ACC112 (cell line): ENCODE measurements at regions not wholly inside any gene's neighbourhood (a gene's known extent, or its start where the extent isn't known, plus 50 kb on each side); places are given as distances from the start of the nearest gene placed in this dataset.

ENCODE experiments used
- H2AFZ ChIP-seq: fragments of 200-600 bp; sonication (generic); one replicate; pipeline ENCODE4 v1.6.0; 2017; ENCODE audit warnings: antibody characterized with exemption, low read length; ENCODE audit not compliant: unreplicated experiment
- H3K27ac ChIP-seq: fragments of 200-600 bp; sonication (generic); 2 replicates; pipeline ENCODE4 v1.5.1; 2014; ENCODE audit warnings: low read depth, mild to moderate bottlenecking, antibody characterized with exemption, low read length, moderate library complexity
- H3K27me3 ChIP-seq: fragments of 200-600 bp; sonication (generic); 2 replicates; pipeline ENCODE4 v1.6.1; 2014; ENCODE audit warnings: mild to moderate bottlenecking, antibody characterized with exemption, low read length, moderate library complexity, mixed read lengths; ENCODE audit not compliant: insufficient read depth
- H3K36me3 ChIP-seq: fragments of 200-600 bp; sonication (generic); 2 replicates; pipeline ENCODE4 v1.6.1; 2016; ENCODE audit warnings: mild to moderate bottlenecking, antibody characterized with exemption, low read length, moderate library complexity, mixed read lengths; ENCODE audit not compliant: insufficient read depth
- H3K4me1 ChIP-seq: fragments of 200-600 bp; sonication (generic); one replicate; pipeline ENCODE4 v1.6.1; 2016; ENCODE audit warnings: low read length, mixed read lengths; ENCODE audit not compliant: insufficient read depth, unreplicated experiment, control insufficient read depth
- H3K4me3 ChIP-seq: fragments of 200-600 bp; sonication (generic); 2 replicates; pipeline ENCODE4 v1.5.1; 2014; ENCODE audit warnings: mild to moderate bottlenecking, low read depth, low read length
- H3K79me2 ChIP-seq: fragments of 200-600 bp; sonication (generic); one replicate; pipeline ENCODE4 v1.6.0; 2016; ENCODE audit warnings: low read length; ENCODE audit not compliant: control insufficient read depth, unreplicated experiment, insufficient read depth

DNA sequence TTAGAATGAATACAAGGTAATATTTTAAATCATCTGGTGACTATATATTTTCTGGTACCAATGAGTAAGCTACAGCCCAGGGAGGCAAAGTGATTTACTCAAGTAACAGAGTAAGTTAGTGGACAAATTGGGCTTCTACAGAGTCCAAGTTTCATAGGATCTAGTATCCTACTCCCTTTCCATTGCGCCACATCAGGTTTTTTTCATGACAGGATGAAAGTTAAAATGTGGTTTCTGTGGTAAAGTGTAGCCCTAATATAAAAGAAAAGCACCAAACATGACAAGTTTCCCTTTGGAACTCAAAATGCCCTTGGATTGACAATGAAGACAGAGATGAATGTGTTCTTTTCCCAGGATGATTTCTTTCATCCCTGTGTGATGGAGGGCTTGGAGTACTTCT, 350.8 kb upstream of the ZNF385D start:
- H3K4me1 ChIP-seq = no peaks in the 10 kb centered on the region
- no peaks in the 10 kb centered on the region for H3K36me3 ChIP-seq
- no peaks in the 10 kb centered on the region for H3K27me3 ChIP-seq
- no peaks in the 10 kb centered on the region for H3K79me2 ChIP-seq
- no peak overlapping the region for H2AFZ ChIP-seq
- no peak overlapping the region for H3K4me3 ChIP-seq
- no peak overlapping the region for H3K27ac ChIP-seq

- Histone ChIP-seq H3K4me1 (no peaks in the 10 kb centered on the region), H3K4me3 (no peak overlapping the region), H2AFZ (no peak overlapping the region), H3K27me3 (no peaks in the 10 kb centered on the region), H3K79me2 (no peaks in the 10 kb centered on the region), H3K36me3 (no peaks in the 10 kb centered on the region), H3K27ac (no peak overlapping the region)
Measured at GRCh38 chr3:22103423-22103822, 352.4 kb upstream of the ZNF385D start.

- Histone ChIP-seq H3K4me1 (no peaks in the 10 kb centered on the region), H3K27ac (no peak overlapping the region), H3K4me3 (no peak overlapping the region), H3K79me2 (no peaks in the 10 kb centered on the region), H3K27me3 (0 out of 2 replicates have a peak, but pooled peaks cover 3% of the 10 kb centered on the region), H3K36me3 (no peaks in the 10 kb centered on the region), H2AFZ (no peak overlapping the region)
Measured at GRCh38 chr3:22106213-22106896, 355.3 kb upstream of the ZNF385D start.

DNA sequence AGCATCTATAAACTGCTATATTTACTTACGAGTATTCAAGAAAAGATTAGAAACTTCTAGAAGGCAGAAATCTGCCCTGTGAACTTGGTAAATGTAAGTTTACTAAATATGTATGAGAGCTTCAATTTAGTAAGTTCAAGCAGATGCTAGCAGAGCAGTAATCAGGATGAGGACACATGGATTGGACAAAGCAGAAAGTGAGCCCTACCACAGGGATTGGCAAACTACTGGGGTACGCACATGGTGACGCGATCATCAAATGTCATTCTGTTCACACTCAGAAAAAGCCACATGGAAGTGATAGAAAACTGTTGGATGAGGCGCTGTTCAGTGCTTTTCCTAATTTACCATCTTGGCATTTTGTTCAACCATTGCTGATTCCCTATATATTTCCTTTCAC, 360.2 kb upstream of the ZNF385D start:
- peaks cover 14% of the 10 kb centered on the region for H3K4me1 ChIP-seq
- no peaks in the 10 kb centered on the region for H3K36me3 ChIP-seq
- no peaks in the 10 kb centered on the region for H3K79me2 ChIP-seq
- H3K4me3 ChIP-seq = no peak overlapping the region
- 0 out of 2 replicates have a peak, but pooled peaks cover 3% of the 10 kb centered on the region for H3K27me3 ChIP-seq
- H3K27ac ChIP-seq = no peak overlapping the region
- H2AFZ ChIP-seq = no peak overlapping the region

DNA sequence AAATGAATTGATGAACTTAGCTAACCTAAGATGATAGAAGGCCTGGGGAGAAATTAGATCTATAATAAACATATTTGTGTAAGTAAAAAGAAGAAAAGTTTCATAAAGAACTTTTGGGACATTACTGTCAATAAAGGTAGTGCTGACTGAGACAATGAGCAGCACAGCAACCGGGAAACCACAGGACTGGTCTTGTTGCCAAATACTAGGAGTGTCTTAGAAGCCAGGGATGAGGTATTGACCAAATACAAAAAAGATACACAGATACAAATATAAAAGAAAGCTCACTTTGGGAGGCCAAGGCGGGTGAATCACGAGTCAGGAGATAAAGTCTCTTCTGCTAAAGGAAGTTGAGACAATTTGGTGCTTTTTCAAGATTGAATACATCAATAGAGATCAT, 362.4 kb upstream of the ZNF385D start:
- H2AFZ ChIP-seq = no peak overlapping the region
- no peaks in the 10 kb centered on the region for H3K79me2 ChIP-seq
- no peaks in the 10 kb centered on the region for H3K36me3 ChIP-seq
- 0 out of 2 replicates have a peak, but pooled peaks cover 3% of the 10 kb centered on the region for H3K27me3 ChIP-seq
- H3K4me1 ChIP-seq = peaks cover 25% of the 10 kb centered on the region
- no peak overlapping the region for H3K4me3 ChIP-seq
- H3K27ac ChIP-seq = no peak overlapping the region

- H3K4me1 ChIP-seq = peaks cover 25% of the 10 kb centered on the region
- H3K27ac ChIP-seq = no peak overlapping the region
- no peak overlapping the region; the same call in 1 of the 2 replicates for H3K4me3 ChIP-seq
- no peaks in the 10 kb centered on the region for H3K27me3 ChIP-seq
- H3K79me2 ChIP-seq = no peaks in the 10 kb centered on the region
- H3K36me3 ChIP-seq = no peaks in the 10 kb centered on the region
- H2AFZ ChIP-seq = peak overlapping the region; percentile 4
Measured at GRCh38 chr3:22115581-22115980, 364.6 kb upstream of the ZNF385D start.

DNA sequence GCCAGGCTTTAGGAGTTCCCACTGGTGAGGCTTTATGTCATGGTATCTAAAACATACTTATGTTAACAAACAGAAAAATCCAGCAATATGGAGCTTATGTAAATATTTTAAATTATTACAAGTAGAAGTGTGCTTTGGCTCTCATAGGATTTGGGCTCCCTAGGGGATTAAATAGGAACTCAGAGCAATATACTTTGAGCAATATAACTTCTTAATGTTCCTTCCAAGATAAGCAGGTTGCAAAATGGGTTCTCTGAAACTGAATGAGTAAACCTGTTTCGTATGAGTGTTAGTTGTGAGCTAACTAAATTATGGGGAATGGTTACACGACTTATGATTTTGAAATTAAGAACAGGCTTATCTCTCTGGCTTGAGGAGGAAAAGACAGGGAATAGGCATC, 366.1 kb upstream of the ZNF385D start:
- Histone ChIP-seq H3K27ac (no peak overlapping the region), H3K4me1 (peaks cover 25% of the 10 kb centered on the region), H3K36me3 (no peaks in the 10 kb centered on the region), H2AFZ (no peak overlapping the region), H3K79me2 (no peaks in the 10 kb centered on the region), H3K4me3 (no peak overlapping the region), H3K27me3 (no peaks in the 10 kb centered on the region)

DNA sequence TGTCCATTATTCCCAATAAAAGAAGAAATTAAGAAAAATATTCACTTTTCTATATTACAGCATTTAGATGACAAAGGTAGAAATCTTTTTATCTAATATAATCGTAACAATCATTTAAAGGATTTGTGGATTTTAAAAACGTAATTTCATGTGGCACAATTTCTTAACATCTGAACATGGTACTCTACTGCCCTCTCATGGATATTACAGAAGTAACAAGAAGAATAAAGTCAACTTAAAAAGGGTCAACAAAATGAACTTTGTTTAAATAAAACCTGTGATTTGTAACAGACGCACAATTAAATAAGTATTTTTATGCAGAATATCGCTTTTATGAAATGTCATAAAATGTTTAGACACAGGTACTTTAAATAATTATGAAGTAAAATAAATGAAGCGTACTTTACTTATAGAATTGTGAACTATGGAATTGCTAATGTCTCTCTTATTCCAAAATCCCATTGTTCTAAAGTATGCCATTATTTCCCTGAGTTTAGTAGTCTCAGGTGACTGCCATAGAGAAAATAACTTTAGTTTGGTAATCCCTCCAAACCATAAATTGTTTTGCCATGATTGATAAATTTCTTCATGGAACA, 366.8 kb upstream of the ZNF385D start:
- Histone ChIP-seq H3K4me1 (peaks cover 25% of the 10 kb centered on the region), H3K4me3 (no peak overlapping the region), H3K27ac (no peak overlapping the region), H2AFZ (no peak overlapping the region), H3K79me2 (no peaks in the 10 kb centered on the region), H3K27me3 (no peaks in the 10 kb centered on the region), H3K36me3 (no peaks in the 10 kb centered on the region)

- Histone ChIP-seq H3K27me3 (no peaks in the 10 kb centered on the region), H3K36me3 (no peaks in the 10 kb centered on the region), H3K4me1 (peaks cover 25% of the 10 kb centered on the region), H3K79me2 (no peaks in the 10 kb centered on the region), H2AFZ (no peak overlapping the region), H3K27ac (no peak overlapping the region), H3K4me3 (no peak overlapping the region)
Measured at GRCh38 chr3:22118542-22118941, 367.5 kb upstream of the ZNF385D start.

GRCh38 chr3:22121068-22121701, 370.2 kb upstream of the ZNF385D start:
- Histone ChIP-seq H3K4me1 (peaks cover 12% of the 10 kb centered on the region), H3K79me2 (no peaks in the 10 kb centered on the region), H3K36me3 (no peaks in the 10 kb centered on the region), H3K27me3 (peaks cover 10% of the 10 kb centered on the region; the same call in 1 of the 2 replicates), H3K4me3 (no peak overlapping the region), H2AFZ (no peak overlapping the region), H3K27ac (no peak overlapping the region)

DNA sequence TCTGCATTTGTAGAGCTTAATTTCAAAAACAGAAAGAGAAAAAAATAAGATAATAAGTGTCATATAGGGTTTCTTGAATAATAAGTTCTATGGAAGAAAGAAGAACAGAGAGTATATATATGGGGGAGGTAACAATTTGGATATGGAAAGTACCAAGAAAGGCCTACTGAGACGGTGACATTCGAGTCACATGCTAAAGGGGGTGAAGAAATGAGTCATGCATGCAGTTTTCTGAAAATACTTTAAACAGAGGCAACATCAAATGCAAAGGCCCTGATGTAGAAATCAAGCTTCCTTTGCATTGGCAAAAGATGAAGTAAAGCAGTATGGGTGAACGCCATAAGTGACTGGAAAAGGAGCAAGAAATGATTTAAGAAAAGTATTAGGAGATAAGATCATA, 371.6 kb upstream of the ZNF385D start:
- Histone ChIP-seq H3K27me3 (peaks cover 10% of the 10 kb centered on the region; the same call in 1 of the 2 replicates), H3K4me3 (no peak overlapping the region), H2AFZ (no peak overlapping the region), H3K27ac (no peak overlapping the region), H3K79me2 (no peaks in the 10 kb centered on the region), H3K4me1 (no peaks in the 10 kb centered on the region), H3K36me3 (no peaks in the 10 kb centered on the region)
